Jurkat, Clone E6-1 (cell line): ENCODE measurements at regions not wholly inside any gene's neighbourhood (a gene's known extent, or its start where the extent isn't known, plus 50 kb on each side); places are given as distances from the start of the nearest gene placed in this dataset.
"Not testable (repeated sequence)": the region's sequence is repeated elsewhere in the genome, so short reads cannot be mapped to it uniquely, and the experiment has no call there.

Experiments
- DNase-seq: peaks from one replicate; pipeline ENCODE4 v3.0.0-alpha.2; 2011; ENCODE audit warnings: low read depth, low spot score
- H3K4me3 ChIP-seq: 2 replicates; pipeline ENCODE4 v1.5.1; 2011; ENCODE audit warnings: mild to moderate bottlenecking, low read length, control low read depth, moderate library complexity

- DNase-seq, result no peak
- no peak overlapping the region for H3K4me3 ChIP-seq
These were observed 1016.4 kb upstream of the CRIM1 start for GRCh38 chr2:35339211-35339610.

GRCh38 chr2:35337922-35338321, 1017.7 kb upstream of the CRIM1 start:
- H3K4me3 ChIP-seq, result no peak overlapping the region
- no peak for DNase-seq

GRCh38 chr2:35314049-35314448, 1041.5 kb upstream of the CRIM1 start:
- no peak for DNase-seq
- no peak overlapping the region for H3K4me3 ChIP-seq

- no peak for DNase-seq
- no peak overlapping the region for H3K4me3 ChIP-seq
These were observed 1054.2 kb upstream of the CRIM1 start for GRCh38 chr2:35301369-35301768.

GRCh38 chr2:35298493-35298892, 1057.1 kb upstream of the CRIM1 start:
- H3K4me3 ChIP-seq, result no peak overlapping the region
- DNase-seq, result no peak

GRCh38 chr2:35297403-35297802, 1058.2 kb upstream of the CRIM1 start:
- H3K4me3 ChIP-seq, result no peak overlapping the region
- DNase-seq, result no peak

GRCh38 chr2:35294636-35295263, 1060.8 kb upstream of the CRIM1 start:
- no peak for DNase-seq
- H3K4me3 ChIP-seq, result no peak overlapping the region

GRCh38 chr2:35293261-35293660, 1062.3 kb upstream of the CRIM1 start:
- no peak overlapping the region for H3K4me3 ChIP-seq
- DNase-seq, result no peak

- no peak for DNase-seq
- no peak overlapping the region for H3K4me3 ChIP-seq
These were observed 1063.4 kb upstream of the CRIM1 start for GRCh38 chr2:35292199-35292598.

- H3K4me3 ChIP-seq, result no peak overlapping the region
- no peak for DNase-seq
These were observed 1073.9 kb upstream of the CRIM1 start for GRCh38 chr2:35281702-35282101.

- DNase-seq, result no peak
- H3K4me3 ChIP-seq, result no peak overlapping the region
These were observed 1099.8 kb upstream of the CRIM1 start for GRCh38 chr2:35255826-35256225.

- H3K4me3 ChIP-seq, result no peak overlapping the region
- DNase-seq, result no peak
These were observed 1104.4 kb upstream of the CRIM1 start for GRCh38 chr2:35251156-35251555.

- DNase-seq, result no peak
- H3K4me3 ChIP-seq, result no peak overlapping the region
These were observed 1108.9 kb upstream of the CRIM1 start for GRCh38 chr2:35246702-35247101.

- no peak for DNase-seq
- no peak overlapping the region for H3K4me3 ChIP-seq
These were observed 1127.0 kb upstream of the CRIM1 start for GRCh38 chr2:35228584-35228983.

GRCh38 chr2:35220461-35220860, 1135.1 kb upstream of the CRIM1 start:
- H3K4me3 ChIP-seq, result no peak overlapping the region
- no peak for DNase-seq

GRCh38 chr2:35204881-35205280, 1150.7 kb upstream of the CRIM1 start:
- no peak overlapping the region for H3K4me3 ChIP-seq
- DNase-seq, result no peak

- H3K4me3 ChIP-seq, result no peak overlapping the region
- DNase-seq, result no peak
These were observed 1151.3 kb upstream of the CRIM1 start for GRCh38 chr2:35204323-35204722.

GRCh38 chr2:35199298-35199697, 1156.3 kb upstream of the CRIM1 start:
- H3K4me3 ChIP-seq, result no peak overlapping the region
- DNase-seq, result no peak

GRCh38 chr2:35185861-35186412, 1169.6 kb upstream of the CRIM1 start:
- no peak for DNase-seq
- H3K4me3 ChIP-seq, result no peak overlapping the region

- H3K4me3 ChIP-seq, result no peak overlapping the region
- DNase-seq, result no peak
These were observed 1171.1 kb upstream of the CRIM1 start for GRCh38 chr2:35184471-35184870.

- H3K4me3 ChIP-seq, DNase-seq: not testable (repeated sequence)
These were observed 1178.9 kb upstream of the CRIM1 start for GRCh38 chr2:35176726-35177125.
